PC-3 (cell line): ENCODE measurements at regions not wholly inside any gene's neighbourhood (a gene's known extent, or its start where the extent isn't known, plus 50 kb on each side); places are given as distances from the start of the nearest gene placed in this dataset.

ENCODE experiments used
- ATAC-seq: fragments of 200-7000 bp; cut with Tn5 transposase; 2 replicates; pipeline ENCODE4 v1.9.1; 2020; ENCODE audit warnings: mild to moderate bottlenecking, moderate library complexity
- BruUV-seq: library from RNA; stranded (reverse); fragments of 400-500 nt; replicated peaks from 2 replicates; lab custom pipeline; 2021; lab: Mats Ljungman, UMichigan
- CTCF ChIA-PET: fragments of 300-600 bp; sonication (Branson Sonifier 250); formaldehyde crosslinking; loops from one replicate; lab custom pipeline; 2022; ENCODE audit warnings: antibody characterized with exemption; lab: Charles Lee
- POLR2A ChIA-PET: fragments of 300-600 bp; sonication (Branson Sonifier 250); formaldehyde crosslinking; loops from one replicate; lab custom pipeline; 2022; ENCODE audit warnings: antibody characterized with exemption; ENCODE audit not compliant: unreplicated experiment; lab: Charles Lee
- DNase-seq: peaks from one replicate; pipeline ENCODE4 v3.0.0-alpha.2; 2015
- H2AFZ ChIP-seq: fragments of 300-600 bp; sonication (generic); 2 replicates; pipeline ENCODE4 v1.6.0; 2016; ENCODE audit warnings: antibody characterized with exemption, low read length
- H3F3A ChIP-seq: fragments of 300-600 bp; sonication (generic); one replicate; pipeline ENCODE4 v1.6.0; 2017; ENCODE audit warnings: antibody characterized with exemption, low read length, control low read depth, mild to moderate bottlenecking; ENCODE audit not compliant: unreplicated experiment
- H3K27ac ChIP-seq: fragments of 300-600 bp; sonication (generic); 2 replicates; pipeline ENCODE4 v1.5.1; 2016; ENCODE audit warnings: mild to moderate bottlenecking, low read length
- H3K27me3 ChIP-seq: fragments of 300-600 bp; sonication (generic); 2 replicates; pipeline ENCODE4 v1.6.1; 2016; ENCODE audit warnings: low read length, mixed read lengths
- H3K36me3 ChIP-seq: fragments of 300-600 bp; sonication (generic); 2 replicates; pipeline ENCODE4 v1.6.1; 2016; ENCODE audit warnings: low read depth, mixed run types, low read length, mixed read lengths
- H3K4me1 ChIP-seq: fragments of 300-600 bp; sonication (generic); 2 replicates; pipeline ENCODE4 v1.5.1; 2016; ENCODE audit warnings: low read length; ENCODE audit not compliant: insufficient read depth
- H3K4me2 ChIP-seq: fragments of 300-600 bp; sonication (generic); 2 replicates; pipeline ENCODE4 v1.6.0; 2016; ENCODE audit warnings: low read length
- H3K4me3 ChIP-seq: fragments of 300-600 bp; sonication (generic); 2 replicates; pipeline ENCODE4 v1.5.1; 2016; ENCODE audit warnings: mild to moderate bottlenecking, low read length, mixed read lengths
- H3K79me2 ChIP-seq: fragments of 300-600 bp; sonication (generic); 2 replicates; pipeline ENCODE4 v1.6.1; 2017; ENCODE audit warnings: low read length, mixed read lengths
- H3K9ac ChIP-seq: fragments of 300-600 bp; sonication (generic); 2 replicates; pipeline ENCODE4 v1.6.0; 2016; ENCODE audit warnings: mild to moderate bottlenecking, low read length
- H3K9me2 ChIP-seq: fragments of 300-600 bp; sonication (generic); replicated peaks from 2 replicates; pipeline ENCODE4 v1.6.1; 2016; ENCODE audit warnings: mixed run types, low read length, mixed read lengths
- H3K9me3 ChIP-seq: fragments of 300-600 bp; sonication (generic); 2 replicates; pipeline ENCODE4 v1.6.1; 2016; ENCODE audit warnings: low read length, mixed read lengths
- H4K20me1 ChIP-seq: fragments of 300-600 bp; sonication (generic); 2 replicates; pipeline ENCODE4 v1.6.1; 2016; ENCODE audit warnings: low read length, mixed read lengths
- EZH2 ChIP-seq: fragments of 300-600 bp; sonication (generic); IDR thresholded peaks from one replicate; pipeline ENCODE4 v1.6.1; 2017; ENCODE audit warnings: antibody characterized with exemption, mild to moderate bottlenecking, low read length; ENCODE audit not compliant: unreplicated experiment
- EZH2phosphoT487 ChIP-seq: fragments of 300-600 bp; sonication (generic); IDR thresholded peaks from 2 replicates; pipeline ENCODE4 v1.6.1; 2018; ENCODE audit warnings: mild to moderate bottlenecking, antibody characterized with exemption, low read length, borderline replicate concordance
- intact Hi-C: fragments of 100-400 bp; cut with micrococcal nuclease; formaldehyde crosslinking; loops from 2 replicates; pipeline ENCODE4 v1.9.0; 2023
- TF ChIP-seq, protein P1 (sequence below): fragments of 300-600 bp; sonication (generic); conservative IDR thresholded peaks from 2 replicates; pipeline ENCODE4 v1.5.1; 2017; ENCODE audit warnings: antibody characterized with exemption, low read depth, mild to moderate bottlenecking, low read length

DNA sequence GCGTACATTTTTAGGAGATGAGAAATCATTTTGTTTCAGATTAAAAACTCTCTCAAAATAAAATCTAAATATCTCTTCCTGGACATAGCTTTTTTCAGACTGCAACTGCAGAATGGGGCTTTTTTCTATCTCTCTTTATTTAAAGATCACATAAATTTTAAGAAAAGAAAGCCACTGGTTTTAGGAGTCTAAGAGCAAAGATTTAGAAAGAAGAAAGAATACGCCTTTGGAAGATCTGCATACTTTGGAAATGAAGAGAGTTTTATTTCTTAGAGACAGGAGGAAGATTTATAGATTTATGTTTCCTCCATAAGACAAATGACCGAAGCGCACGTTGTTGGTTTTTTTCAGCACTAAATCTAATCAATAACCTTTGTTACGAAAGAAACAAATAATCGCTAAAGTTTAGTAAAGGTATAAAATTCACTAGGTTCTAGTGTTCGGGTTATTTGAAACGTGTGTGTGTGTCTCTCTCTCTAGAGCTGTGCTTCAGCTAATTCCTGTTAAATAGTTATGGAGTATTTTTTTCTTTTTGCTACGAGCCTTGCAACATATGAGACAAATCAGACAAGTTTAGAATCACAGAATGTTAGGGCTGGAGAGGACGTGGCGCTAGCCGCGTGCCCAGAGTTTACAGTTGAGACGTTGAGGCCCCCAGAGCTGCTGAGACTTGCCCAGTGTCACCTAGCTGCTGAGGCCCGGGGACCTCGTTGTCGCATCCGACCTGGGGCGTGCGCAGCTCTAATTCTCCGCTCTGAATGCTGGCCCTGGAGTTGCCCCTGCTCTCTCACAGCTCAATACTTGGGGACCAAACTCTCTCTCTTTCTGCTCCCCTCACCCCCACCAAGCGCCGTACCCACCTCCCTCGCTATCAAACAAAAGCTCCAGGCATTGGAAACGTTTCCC, 69.9 kb downstream of the CTAGE1 start:
- Histone ChIP-seq H3K27ac (peak overlapping the region; percentile 62), H3K4me3 (peak overlapping the region; percentile 65), H3F3A (no peaks in the 10 kb centered on the region), H3K9ac (peak overlapping the region; percentile 82), H3K4me2 (peak overlapping the region; percentile 86), H3K9me3 (no peaks in the 10 kb centered on the region), H3K9me2 (no peaks in the 10 kb centered on the region), H3K4me1 (peaks cover 64% of the 10 kb centered on the region), H4K20me1 (no peaks in the 10 kb centered on the region), H3K27me3 (no peaks in the 10 kb centered on the region), H3K36me3 (no peaks in the 10 kb centered on the region), H2AFZ (peak overlapping the region; percentile 73), H3K79me2 (peaks cover 5% of the 10 kb centered on the region; the same call in 1 of the 2 replicates)
- CTCF ChIA-PET: interaction anchor here (0.5 kb wide), 1 partner anchor 65 kb away, joined by 3 read pairs; no protein-coding TSS in a partner anchor
- BruUV-seq: TSS peak; percentile 89
- ATAC-seq: peak; percentile 25
- POLR2A ChIA-PET: interaction anchor here (0.7 to 0.9 kb wide), 3 partner anchors 51 to 97 kb away, joined by 4 to 7 read pairs (median 5); no protein-coding TSS in a partner anchor
- intact Hi-C loops: loop anchor here (1.0 to 5.0 kb wide), 5 partner anchors 39 to 214 kb away; partner anchors contain the start of gene GATA6
- DNase-seq: no peak
- TF ChIP-seq, protein P1, sequence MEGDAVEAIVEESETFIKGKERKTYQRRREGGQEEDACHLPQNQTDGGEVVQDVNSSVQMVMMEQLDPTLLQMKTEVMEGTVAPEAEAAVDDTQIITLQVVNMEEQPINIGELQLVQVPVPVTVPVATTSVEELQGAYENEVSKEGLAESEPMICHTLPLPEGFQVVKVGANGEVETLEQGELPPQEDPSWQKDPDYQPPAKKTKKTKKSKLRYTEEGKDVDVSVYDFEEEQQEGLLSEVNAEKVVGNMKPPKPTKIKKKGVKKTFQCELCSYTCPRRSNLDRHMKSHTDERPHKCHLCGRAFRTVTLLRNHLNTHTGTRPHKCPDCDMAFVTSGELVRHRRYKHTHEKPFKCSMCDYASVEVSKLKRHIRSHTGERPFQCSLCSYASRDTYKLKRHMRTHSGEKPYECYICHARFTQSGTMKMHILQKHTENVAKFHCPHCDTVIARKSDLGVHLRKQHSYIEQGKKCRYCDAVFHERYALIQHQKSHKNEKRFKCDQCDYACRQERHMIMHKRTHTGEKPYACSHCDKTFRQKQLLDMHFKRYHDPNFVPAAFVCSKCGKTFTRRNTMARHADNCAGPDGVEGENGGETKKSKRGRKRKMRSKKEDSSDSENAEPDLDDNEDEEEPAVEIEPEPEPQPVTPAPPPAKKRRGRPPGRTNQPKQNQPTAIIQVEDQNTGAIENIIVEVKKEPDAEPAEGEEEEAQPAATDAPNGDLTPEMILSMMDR: no peak
- no peak for TF ChIP-seq EZH2
- TF ChIP-seq EZH2phosphoT487: no peak

DNA sequence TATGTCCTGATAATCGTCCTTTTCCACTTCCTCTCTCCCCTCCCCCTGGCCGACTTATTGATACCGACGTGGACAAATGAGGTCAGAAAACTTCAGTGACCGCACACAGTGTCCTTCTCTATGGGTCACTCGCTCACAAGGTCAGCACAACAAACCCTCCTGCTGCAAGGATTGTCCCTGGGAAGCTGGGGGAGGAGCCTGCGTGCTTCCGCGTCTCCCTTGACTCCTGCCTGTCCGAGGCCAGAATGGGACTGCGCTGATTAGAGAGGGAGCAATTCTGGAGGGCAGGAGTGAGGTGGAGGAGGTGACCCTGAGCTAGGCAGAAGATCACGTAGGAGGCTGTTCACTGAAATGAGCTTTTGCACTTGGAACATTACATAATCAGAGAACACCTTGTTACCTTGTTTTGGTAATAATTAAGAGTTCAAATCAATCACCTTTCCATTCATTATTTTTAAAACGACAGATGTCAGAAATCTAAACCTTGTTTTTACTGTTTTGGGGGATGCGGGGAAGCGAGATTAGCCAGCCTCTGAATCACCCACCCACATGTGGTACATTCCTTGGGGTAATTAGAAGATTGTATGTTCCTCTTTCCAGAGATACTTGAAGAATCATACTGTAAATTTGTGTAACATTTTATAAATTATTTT, 70.6 kb downstream of the CTAGE1 start:
- BruUV-seq: no TSS peak
- H3K27me3 ChIP-seq: no peaks in the 10 kb centered on the region

More for the DNA sequence above, 70.6 kb downstream of the CTAGE1 start:
- peaks cover 5% of the 10 kb centered on the region; the same call in 1 of the 2 replicates for H3K79me2 ChIP-seq
- no peaks in the 10 kb centered on the region for H3F3A ChIP-seq
- H3K9me3 ChIP-seq: no peaks in the 10 kb centered on the region
- peak overlapping the region; percentile 65; the same call in 1 of the 2 replicates for H3K4me3 ChIP-seq
- no peak for DNase-seq
- no peaks in the 10 kb centered on the region for H3K9me2 ChIP-seq
- H3K4me2 ChIP-seq: peak overlapping the region; percentile 86
- peak overlapping the region; percentile 62 for H3K27ac ChIP-seq
- no peaks in the 10 kb centered on the region for H3K36me3 ChIP-seq
- CTCF ChIA-PET: no interaction called here
- H2AFZ ChIP-seq: no peak overlapping the region
- POLR2A ChIA-PET: interaction anchor here (0.9 kb wide), 2 partner anchors 65 to 97 kb away, joined by 5 to 7 read pairs; no protein-coding TSS in a partner anchor
- H4K20me1 ChIP-seq: no peaks in the 10 kb centered on the region
- intact Hi-C loops: loop anchor here (1.0 to 5.0 kb wide), 4 partner anchors 40 to 215 kb away; partner anchors contain the start of gene GATA6
- ATAC-seq: no peak
- H3K4me1 ChIP-seq: peaks cover 64% of the 10 kb centered on the region
- H3K9ac ChIP-seq: peak overlapping the region; percentile 82; the same call in 1 of the 2 replicates
- TF ChIP-seq EZH2phosphoT487: no peak
- TF ChIP-seq, protein P1: no peak
- TF ChIP-seq EZH2: no peak
